ENCODE measurements at regions not wholly inside any gene's neighbourhood (a gene's known extent, or its start where the extent isn't known, plus 50 kb on each side); places are given as distances from the start of the nearest gene placed in this dataset. TPM values are rescaled to one million over a fixed set of nuclear protein-coding genes. Genes with fewer than 3 reads are reported as not detected.

- DNase-seq (ENCODE audit: extremely low spot score) = no peak
- Histone ChIP-seq H3K36me3 (ENCODE audit: insufficient read depth) (no peaks in the 10 kb centered on the region), H3K27ac (ENCODE audit: low read depth) (no peak overlapping the region), H3K4me1 (ENCODE audit: insufficient read depth) (no peaks in the 10 kb centered on the region), H3K4me3 (ENCODE audit: low read depth, low read length) (no peak overlapping the region)
Measured at GRCh38 chr6:54778731-54779130, 67.8 kb upstream of the FAM83B start.

GRCh38 chr6:54784011-54784410 is 62.6 kb upstream of the FAM83B start:
- H3K4me1 ChIP-seq (ENCODE audit: insufficient read depth) = no peaks in the 10 kb centered on the region
- DNase-seq (ENCODE audit: extremely low spot score) = no peak
- H3K4me3 ChIP-seq (ENCODE audit: low read depth, low read length) = no peak overlapping the region
- no peak overlapping the region for H3K27ac ChIP-seq (ENCODE audit: low read depth)
- H3K36me3 ChIP-seq (ENCODE audit: insufficient read depth) = no peaks in the 10 kb centered on the region
- WGBS = 36% methylated on average over 2 of the region's 2 CpGs

GRCh38 chr6:54786154-54786553 is 60.4 kb upstream of the FAM83B start:
- WGBS = 90% methylated on average over 2 of the region's 2 CpGs
- no peak overlapping the region for H3K4me3 ChIP-seq (ENCODE audit: low read depth, low read length)
- no peaks in the 10 kb centered on the region for H3K36me3 ChIP-seq (ENCODE audit: insufficient read depth)
- no peaks in the 10 kb centered on the region for H3K4me1 ChIP-seq (ENCODE audit: insufficient read depth)
- H3K27ac ChIP-seq (ENCODE audit: low read depth) = no peak overlapping the region
- DNase-seq (ENCODE audit: extremely low spot score) = no peak

- no peaks in the 10 kb centered on the region for H3K36me3 ChIP-seq (ENCODE audit: insufficient read depth)
- no peaks in the 10 kb centered on the region for H3K4me1 ChIP-seq (ENCODE audit: insufficient read depth)
- no peak overlapping the region for H3K27ac ChIP-seq (ENCODE audit: low read depth)
- DNase-seq (ENCODE audit: extremely low spot score) = no peak
- no peak overlapping the region for H3K4me3 ChIP-seq (ENCODE audit: low read depth, low read length)
- 23% methylated on average over 1 of the region's 1 CpG for WGBS
Measured at GRCh38 chr6:54787825-54788224, 58.7 kb upstream of the FAM83B start.

Small RNA genes lying in the stretch of these regions (small RNA-seq; reads per million reads assigned to genes)
- gene RNU6-1023P = not detected

Data from urinary bladder (tissue), 4 donors.